UCSD-AML1 (cell line): ENCODE measurements at regions not wholly inside any gene's neighbourhood (a gene's known extent, or its start where the extent isn't known, plus 50 kb on each side); places are given as distances from the start of the nearest gene placed in this dataset.
"Not testable (repeated sequence)": the region's sequence is repeated elsewhere in the genome, so short reads cannot be mapped to it uniquely, and the experiment has no call there.

ENCODE experiments used
- DNase-seq: peaks from one replicate; lab custom pipeline; 2025; ENCODE audit not compliant: unreplicated experiment; lab: John Stamatoyannopoulos, UW

GRCh38 chrX:110511238-110511637, 152.6 kb downstream of the RTL9 start:
- no peak for DNase-seq

GRCh38 chrX:110512341-110512740, 153.7 kb downstream of the RTL9 start:
- no peak for DNase-seq

- DNase-seq = no peak
Measured at GRCh38 chrX:110514509-110514908, 155.9 kb downstream of the RTL9 start.

GRCh38 chrX:110519501-110519900, 160.9 kb downstream of the RTL9 start:
- no peak for DNase-seq

- DNase-seq = no peak
Measured at GRCh38 chrX:110519906-110520452, 161.3 kb downstream of the RTL9 start.

GRCh38 chrX:110520652-110521051, 162.0 kb downstream of the RTL9 start:
- DNase-seq = not testable (repeated sequence)

- no peak for DNase-seq
Measured at GRCh38 chrX:110531873-110532580, 173.4 kb downstream of the RTL9 start.

GRCh38 chrX:110532581-110532931, 173.9 kb downstream of the RTL9 start:
- no peak for DNase-seq

GRCh38 chrX:110536816-110537215, 178.2 kb downstream of the RTL9 start:
- DNase-seq = no peak

GRCh38 chrX:110541266-110541665, 182.6 kb downstream of the RTL9 start:
- no peak for DNase-seq

- DNase-seq = not testable (repeated sequence)
Measured at GRCh38 chrX:110550854-110551253, 192.2 kb downstream of the RTL9 start.

GRCh38 chrX:110557864-110558263, 199.2 kb downstream of the RTL9 start:
- no peak for DNase-seq

- DNase-seq = no peak
Measured at GRCh38 chrX:110558406-110558805, 199.8 kb downstream of the RTL9 start.

GRCh38 chrX:110561034-110561433, 202.4 kb downstream of the RTL9 start:
- DNase-seq = no peak

GRCh38 chrX:110563282-110563681, 204.6 kb downstream of the RTL9 start:
- DNase-seq = no peak

- no peak for DNase-seq
Measured at GRCh38 chrX:110568441-110568840, 209.8 kb downstream of the RTL9 start.

- DNase-seq = no peak
Measured at GRCh38 chrX:110569506-110569905, 210.9 kb downstream of the RTL9 start.

- DNase-seq = no peak
Measured at GRCh38 chrX:110578270-110578669, 217.3 kb downstream of the CHRDL1 start.

GRCh38 chrX:110584083-110584482, 211.5 kb downstream of the CHRDL1 start:
- DNase-seq = no peak

GRCh38 chrX:110588164-110588563, 207.5 kb downstream of the CHRDL1 start:
- no peak for DNase-seq

GRCh38 chrX:110588853-110589252, 206.8 kb downstream of the CHRDL1 start:
- DNase-seq = no peak

- no peak for DNase-seq
Measured at GRCh38 chrX:110600745-110601310, 194.8 kb downstream of the CHRDL1 start.

- DNase-seq = no peak
Measured at GRCh38 chrX:110614596-110614995, 181.0 kb downstream of the CHRDL1 start.
